ENCODE measurements at regions not wholly inside any gene's neighbourhood (a gene's known extent, or its start where the extent isn't known, plus 50 kb on each side); places are given as distances from the start of the nearest gene placed in this dataset.

DNA sequence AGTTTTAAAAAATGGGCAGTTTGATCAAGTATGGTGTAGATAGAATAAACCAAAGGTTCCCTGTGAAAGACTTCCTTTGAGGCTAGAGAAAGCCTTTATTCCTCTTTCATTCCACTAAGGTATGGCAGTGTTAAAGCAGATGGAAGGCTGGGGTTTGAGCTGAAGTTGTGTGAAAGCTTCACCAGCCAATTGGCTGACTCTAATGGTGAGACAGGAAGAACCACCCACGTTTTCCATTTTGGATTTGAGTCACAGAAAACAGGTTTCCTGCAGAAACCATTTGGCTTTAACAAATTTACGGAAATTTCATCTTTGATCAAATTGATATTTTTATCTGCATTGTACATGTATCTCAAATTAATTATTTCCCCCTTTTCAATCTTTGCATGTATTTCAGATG lies 455.0 kb downstream of the PCNX1 start:
- no peak for DNase-seq (ENCODE audit: low spot score)

DNA sequence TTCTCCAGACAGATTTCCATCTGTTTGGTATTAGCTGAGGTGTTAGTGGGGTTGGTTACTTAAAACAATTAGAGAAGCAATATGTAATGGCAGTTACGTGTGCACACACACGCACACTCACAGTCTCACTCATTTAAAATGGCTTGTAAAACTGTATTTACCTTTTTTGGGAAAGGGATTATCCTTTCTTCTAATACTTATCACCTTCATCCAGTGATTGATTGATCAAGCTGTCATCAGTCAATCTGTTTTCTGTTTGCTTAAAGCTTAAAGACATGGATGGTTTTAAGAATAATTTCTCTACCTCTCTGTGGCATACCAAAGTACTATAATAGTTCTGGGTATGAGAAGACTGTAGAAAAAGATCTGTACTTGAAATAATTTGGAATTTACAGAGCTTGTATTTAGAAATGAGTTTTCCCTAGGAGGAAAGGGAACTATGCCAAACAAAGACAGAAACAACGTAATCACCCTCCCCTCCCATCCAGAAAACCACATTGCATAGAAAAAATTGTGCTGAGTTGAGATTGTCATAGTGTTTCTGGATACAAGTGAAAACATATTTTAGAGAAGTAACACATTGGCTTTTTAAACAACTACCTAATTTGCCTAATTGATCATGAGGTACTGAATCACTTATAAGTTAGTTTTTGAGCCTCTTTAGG lies 455.8 kb downstream of the PCNX1 start:
- no peak for DNase-seq (ENCODE audit: low spot score)

DNA sequence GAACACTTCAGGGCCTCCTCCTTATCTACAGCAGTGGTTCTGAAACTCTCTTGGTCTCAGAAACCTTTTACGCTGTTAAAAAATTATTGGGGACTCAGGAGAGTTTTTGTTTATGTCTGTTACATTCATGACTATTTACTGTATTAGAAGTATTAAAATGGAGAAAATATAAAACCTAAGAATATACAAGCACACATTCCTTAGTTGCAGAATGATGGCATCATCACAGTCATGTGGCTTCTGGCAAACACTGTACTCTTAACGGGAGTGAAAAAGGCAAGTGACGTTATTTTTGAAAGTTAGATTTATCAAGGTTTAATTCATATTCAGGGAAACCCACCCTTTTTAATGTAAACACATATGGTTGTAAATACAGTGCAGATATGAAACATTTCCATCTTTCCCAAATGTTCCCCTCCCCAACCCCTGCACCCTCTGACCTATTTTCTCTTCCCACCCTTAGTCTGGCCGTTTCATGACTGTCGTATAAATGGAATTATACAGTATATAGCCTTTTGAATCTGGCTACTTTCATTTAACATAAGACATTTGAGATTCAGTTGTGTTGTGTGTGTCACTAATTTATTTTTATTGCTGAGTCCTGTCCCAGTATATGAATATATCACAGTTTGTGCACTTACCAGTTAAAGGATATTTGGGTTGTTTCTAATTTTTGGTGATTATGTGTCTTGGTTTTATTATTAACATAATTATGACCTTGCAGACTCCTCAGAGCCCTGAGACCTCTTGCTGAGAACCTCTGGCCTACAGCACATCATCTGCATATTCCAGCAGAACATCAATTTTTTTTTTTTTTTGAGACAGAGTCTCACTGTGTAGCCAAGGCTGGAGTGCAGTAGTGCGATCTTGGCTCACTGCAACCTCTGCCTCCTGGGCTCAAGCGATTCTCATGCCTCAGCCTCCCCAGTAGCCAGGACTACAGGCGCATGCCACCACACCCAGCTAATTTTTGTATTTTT lies 457.0 kb downstream of the PCNX1 start:
- DNase-seq (ENCODE audit: low spot score): no peak

DNA sequence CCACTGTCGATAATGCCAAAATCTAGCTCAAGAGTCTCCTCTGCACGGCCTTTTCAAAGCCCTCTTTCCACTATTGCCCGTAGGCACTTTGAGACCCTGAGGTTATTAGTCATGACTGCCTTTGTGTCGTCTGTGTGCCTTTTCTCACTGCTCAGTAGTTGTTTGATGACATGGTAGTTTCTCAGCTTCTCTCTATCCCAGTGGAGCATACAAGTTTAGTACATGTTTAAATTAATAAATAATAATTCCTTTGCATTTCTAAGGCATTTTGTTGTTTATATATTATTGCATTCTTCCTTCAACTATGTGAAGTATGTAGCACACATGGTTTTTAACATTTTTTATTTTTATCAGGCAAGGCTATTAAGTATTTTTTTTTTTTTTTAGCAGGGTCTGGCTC lies 458.1 kb downstream of the PCNX1 start:
- DNase-seq (ENCODE audit: low spot score): no peak

DNA sequence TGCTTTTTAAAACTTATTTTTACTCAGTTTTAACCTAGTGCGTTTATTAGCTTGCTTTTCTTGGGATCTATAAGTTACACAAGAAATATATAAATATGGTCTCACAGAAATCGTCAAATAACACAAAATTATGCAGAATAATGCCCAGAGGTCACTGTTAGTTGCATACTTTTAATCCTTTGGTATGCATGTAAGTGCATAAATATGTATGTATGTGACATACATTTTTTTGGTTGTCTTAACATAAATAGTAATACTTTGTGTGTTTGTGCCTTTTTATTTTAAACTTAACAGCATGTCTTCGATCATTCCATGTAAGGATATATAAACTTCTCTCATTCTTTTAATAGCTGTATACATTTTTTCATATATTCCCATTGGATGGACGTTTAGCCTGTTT lies 459.6 kb downstream of the PCNX1 start:
- DNase-seq (ENCODE audit: low spot score): no peak

DNA sequence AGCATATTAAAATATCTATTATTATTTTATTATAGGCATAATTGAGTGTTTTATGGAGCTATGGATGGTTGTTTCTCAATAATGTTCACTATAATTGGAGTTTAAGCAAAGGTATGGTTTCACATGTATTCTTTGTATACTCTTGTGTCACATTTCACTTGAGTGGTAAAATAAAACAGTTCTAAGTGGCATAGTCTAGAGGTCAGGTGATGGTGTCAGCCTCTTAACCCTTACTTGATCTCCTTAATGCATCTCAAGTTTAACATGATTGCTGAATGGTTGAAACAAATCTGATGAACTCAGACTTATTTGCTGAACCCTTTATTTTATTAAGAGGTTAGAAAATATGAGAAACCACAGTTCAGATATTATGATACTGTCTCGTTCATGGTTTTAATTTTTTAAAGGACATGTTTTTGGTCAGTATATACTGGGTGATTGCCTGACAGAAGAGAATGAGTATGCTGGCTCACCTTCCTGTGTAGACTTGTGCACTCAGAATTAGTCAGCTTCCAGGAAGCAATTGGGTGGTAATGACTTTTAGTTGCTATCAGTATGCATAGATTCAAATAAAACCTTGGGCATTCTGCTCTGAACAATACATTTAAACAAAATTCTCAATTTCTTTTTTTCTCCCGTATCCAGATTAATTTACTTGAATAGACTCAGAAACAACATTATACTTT lies 464.6 kb downstream of the PCNX1 start:
- no peak for DNase-seq (ENCODE audit: low spot score)

DNA sequence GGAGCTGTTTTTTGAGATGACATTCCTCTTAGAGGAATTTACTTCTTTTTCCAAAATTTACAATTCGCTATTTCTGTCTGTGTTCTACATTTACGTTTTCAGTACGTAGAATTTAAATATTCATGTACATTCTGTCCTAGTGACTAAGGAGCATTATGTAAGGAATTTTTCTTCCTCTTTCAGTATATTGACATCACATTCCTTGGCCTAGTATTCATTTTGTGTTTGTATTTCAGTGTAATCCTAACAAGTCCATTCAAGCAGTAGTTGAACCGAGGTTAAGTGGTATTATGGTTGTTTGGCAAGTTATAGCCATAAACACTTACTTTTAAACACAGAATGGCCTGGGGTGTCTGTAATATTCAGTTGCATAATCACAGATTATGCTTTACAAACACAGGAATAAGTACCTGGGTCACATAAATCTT lies 465.2 kb downstream of the PCNX1 start:
- no peak for DNase-seq (ENCODE audit: low spot score)

DNA sequence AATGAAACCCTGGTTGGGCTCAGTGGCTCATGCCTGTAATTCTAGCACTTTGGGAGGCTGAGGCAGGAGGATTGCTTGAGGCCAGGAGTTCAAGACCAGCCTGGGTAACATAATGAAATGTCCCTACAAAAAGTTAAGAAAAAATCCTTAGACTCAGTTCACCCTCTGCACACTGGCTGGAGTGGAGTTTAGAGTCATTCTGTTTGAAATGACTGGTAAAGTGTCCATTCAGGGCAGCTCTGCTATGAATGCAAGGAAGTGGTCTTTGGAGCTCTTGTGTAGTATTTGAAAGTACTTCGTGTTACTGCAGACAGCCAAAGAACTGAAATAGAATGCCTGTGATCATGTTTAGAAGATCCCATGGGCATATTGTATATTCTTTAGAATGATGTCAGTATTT lies 466.5 kb downstream of the PCNX1 start:
- DNase-seq (ENCODE audit: low spot score): no peak

DNA sequence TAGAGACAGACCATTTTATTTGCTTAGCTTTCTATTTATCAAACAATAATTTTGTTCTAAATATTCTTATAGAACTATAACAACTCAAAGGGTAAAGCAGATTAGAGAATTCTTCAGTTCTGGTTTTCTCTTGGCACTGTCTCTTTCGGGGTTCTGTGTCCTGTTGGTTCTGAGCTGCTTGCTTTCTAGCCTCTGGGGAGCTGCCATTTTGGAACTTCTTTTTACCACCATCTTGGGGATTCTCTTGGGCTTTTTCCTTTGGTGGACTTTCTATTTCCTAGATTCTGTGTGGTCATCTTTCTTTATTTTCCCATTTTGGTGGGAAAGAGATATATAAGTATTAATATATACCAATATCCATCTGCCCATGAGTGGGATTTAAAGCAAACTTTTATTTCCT lies 467.7 kb downstream of the PCNX1 start:
- no peak for DNase-seq (ENCODE audit: low spot score)

DNA sequence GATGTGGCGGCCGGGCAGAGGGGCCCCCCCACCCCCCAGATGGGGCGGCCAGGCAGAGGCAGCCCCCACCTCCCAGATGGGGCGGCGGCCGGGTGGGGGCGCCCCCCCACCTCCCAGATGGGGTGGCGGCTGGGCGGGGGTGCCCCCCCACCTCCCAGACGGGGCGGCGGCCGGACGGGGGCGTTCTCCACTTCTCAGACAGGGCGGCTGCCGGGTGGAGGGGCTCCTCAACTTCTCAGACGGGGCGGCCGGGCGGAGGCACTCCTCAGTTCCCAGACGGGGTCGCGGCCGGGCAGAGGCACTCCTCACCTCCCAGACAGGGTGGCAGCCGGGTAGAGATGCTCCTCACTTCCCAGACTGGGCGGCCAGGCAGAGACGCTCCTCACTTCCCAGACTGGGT lies 469.8 kb downstream of the PCNX1 start:
- DNase-seq (ENCODE audit: low spot score): no peak

DNA sequence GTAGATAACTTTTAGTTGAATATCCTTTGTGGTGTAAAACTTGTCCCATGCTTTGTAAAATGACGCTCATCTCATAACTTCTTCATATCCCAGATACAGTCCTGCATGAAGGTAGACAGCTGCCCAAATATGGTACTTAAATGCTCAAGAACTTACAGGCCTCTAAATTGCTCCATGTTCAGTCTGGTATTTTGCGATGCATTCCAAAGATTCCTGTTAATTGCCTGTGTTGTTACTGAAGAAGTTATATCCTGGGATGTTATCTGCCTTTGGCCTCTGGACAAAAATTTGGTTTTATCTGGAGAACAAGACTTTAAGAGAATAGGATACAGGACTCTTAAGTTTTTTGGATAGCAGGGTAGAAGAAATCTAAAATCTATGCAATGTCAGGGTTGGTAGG lies 473.0 kb downstream of the PCNX1 start:
- no peak for DNase-seq (ENCODE audit: low spot score)

DNA sequence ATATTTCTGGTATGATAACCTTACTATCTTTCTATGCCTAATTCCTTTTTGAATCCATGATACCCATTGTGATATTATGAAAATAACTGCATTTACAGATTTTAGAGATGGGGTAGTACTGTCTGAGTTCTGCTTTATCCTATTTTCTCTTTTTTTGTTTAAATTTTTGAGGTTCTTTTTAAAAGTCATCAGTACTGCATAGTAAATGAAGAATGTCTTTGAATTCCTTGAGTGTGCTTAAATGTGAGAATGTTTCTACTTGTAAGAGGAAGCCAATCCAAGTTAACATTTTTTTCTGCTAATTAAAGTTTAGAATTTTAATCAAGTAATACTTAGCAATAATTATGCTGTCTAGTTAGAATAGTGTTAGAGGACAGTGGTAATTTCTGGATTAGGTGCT lies 474.6 kb downstream of the PCNX1 start:
- no peak for DNase-seq (ENCODE audit: low spot score)

DNA sequence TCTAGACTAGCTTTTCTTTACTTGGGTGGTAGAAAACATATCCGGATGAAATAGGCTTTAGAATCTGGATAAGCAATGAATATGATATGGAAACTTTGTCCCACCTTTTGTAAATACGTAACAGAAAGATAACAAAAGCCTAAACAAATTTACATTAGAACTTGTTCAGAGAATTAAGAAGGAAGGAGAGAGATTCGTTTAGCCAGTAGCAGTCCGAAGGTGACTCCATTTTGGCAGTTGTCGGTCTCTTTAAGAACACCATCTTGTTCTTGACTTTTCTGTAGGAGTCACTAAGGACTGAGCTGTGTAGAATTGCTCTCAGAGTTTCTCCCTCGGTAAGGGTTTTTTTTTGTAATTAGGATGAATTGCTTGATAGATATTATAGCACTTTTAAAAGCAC lies 475.1 kb downstream of the PCNX1 start:
- no peak for DNase-seq (ENCODE audit: low spot score)

DNA sequence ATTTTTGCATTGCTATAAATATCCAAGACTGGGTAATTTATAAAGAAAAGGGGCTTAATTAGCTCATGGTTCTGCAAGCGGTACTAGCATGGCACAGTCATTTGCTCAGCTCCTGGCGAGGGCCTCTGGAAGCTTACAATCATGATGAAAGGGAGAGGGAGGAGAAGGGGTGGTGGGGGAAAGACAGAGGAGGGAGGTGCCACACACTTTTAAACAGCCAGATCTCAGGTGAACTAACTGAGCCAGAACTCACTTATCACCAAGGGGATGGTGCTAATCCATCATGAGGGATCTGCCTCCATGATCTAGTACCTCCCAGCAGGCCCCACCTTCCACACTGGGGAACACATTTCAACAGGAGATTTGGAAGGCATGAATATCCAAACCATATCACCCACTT lies 476.3 kb downstream of the PCNX1 start:
- DNase-seq (ENCODE audit: low spot score): no peak

DNA sequence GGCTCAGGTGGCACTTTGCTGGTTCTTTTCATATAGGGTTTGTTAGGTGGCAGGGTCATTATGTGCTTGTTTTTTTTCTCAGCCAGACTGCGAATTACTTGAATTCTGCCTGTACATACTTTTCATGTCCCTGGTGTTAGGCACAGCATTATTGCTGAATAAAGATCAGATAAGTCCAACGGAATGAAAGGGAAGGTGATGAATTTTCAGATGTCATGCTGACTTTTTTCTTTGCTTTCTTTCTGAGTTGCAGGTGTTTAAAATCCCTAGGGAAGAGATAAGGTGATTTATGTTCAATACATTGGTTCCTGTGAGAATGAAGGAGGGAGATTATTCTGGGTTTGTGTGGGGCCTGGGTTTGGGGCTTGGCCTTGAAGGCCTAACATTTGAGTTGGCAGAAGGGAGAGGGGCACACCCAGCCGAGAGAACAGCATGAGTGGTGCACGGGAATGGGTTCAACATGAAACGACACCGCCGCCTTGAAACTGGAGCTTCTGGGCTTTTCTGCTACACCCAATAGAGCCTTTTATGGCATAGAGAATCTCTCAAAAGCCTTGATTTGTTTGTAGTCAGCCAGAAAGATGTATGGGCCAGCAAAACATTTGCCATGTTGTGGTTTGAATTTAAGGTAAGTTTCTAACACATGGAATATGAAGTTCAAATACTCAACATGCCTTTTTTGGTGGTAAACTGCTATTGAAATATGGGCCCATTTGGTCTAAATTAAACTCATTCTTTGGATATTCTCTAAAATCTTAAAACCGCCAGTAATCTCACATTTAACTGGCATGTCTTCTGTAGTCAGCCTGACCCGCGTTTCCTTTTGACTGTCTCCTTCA lies 477.0 kb downstream of the PCNX1 start:
- no peak for DNase-seq (ENCODE audit: low spot score)

DNA sequence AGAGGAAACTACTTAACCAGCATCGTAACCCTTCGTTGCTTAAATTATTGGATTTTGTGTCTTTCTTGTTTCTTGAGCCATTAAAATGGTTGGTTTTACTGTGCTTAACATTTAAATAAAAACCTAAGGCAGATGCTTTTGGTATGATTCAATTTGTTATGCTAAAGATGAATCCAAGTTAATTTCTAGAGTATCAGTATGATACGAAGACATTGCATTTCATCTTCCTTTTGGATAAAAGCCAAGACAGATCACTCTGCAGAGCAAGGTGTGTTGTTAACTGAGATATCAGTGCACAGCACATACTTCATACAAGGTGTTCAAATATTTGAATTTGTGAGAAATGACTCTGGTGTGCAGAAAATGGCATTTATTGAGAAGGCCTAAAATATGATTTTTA lies 480.5 kb downstream of the PCNX1 start:
- DNase-seq (ENCODE audit: low spot score): no peak

DNA sequence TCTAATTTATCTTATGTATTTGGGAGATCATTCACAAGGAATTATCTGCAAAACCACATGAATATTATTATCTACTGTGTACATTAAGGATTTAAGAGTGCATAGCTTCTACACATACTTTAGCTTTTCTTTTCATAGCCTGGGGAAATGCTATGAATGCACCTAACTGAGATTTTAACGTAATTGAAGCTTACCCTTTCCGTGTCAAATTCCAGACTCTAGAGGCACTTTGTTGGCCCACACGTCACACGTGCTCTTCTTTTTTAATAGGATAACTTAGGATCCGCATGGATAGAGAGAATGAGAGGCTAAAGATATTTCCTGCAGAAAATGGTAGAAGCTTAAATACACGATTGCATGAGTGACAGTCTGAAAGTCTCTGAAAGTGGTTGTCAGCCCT lies 481.1 kb downstream of the PCNX1 start:
- no peak for DNase-seq (ENCODE audit: low spot score)

DNA sequence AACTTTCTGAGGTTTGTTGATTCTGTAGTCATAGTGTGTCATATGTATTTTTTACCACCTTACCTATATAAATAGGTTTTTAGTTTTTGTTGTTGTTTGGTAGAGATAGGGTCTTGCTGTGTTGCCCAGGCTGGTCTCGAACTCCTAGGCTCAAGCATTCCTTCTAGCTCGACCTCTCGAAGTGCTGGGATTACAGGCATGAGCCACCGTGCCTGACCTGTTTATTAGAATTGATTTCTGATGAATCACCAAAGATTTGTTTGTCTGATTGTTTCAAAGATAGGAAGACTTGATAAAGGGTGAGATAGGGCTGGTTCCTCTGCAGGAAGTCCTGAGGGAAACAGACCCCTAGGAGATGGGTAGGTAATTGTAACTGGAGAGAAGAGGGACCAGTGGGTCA lies 481.6 kb downstream of the PCNX1 start:
- no peak for DNase-seq (ENCODE audit: low spot score)

DNA sequence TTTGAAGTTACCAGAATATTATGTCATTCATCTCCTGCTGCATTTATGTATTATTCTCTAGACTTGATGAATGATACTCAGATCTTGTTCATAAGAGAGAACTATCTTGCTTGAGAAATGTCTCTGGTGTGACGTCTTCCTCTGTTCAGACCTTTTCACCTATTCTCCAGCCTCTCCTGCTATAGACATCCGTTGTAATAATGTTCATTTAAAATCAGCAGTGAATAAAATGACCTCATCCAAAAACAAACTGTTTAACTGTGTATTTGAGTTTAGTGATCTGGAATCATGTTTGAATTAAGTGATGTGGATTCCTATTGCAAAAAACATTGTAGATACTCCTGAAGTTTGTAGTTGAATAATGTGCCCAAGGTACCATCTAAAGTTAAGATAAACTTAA lies 487.1 kb downstream of the PCNX1 start:
- DNase-seq (ENCODE audit: low spot score): no peak

DNA sequence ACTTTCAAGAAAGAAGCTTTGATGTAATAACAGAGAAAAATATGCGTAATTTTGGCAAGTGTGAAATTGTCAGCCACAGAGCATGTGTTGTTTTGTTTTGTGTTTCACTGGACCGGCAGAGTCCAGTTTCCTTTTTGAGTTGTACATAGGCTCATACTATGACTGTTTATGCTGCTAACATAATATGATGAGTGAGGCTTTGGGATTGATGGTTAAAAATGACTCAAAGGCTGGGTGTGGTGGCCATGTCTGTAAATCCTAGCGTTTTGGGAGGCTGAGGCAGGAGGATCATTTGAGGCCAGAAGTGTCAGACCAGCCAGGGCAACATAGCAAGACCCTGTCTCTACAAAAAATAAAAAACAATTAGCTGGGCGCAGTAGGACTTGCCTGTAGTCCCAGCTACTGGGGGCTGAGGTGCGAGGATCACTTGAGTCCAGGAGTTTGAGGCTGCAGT lies 487.9 kb downstream of the PCNX1 start:
- DNase-seq (ENCODE audit: low spot score): no peak

DNA sequence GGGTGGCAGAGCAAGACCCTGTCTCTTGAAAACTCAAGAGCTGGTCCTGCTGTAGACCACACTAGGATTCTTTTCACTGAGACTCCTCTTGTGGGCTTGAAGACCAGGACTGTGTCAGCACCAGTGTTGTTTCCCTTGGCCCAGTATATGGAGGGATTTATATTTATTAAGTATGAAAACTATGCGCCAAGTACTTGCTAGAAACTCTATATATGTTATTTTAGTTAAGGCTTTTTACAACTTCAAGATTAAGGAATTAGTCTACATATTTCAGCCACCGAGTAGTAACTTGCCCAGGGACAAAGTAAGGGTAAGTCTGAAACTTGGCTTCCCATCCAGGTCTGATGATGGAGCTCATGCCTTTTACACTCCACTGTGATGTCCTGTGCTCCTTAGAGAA lies 488.4 kb downstream of the PCNX1 start:
- DNase-seq (ENCODE audit: low spot score): no peak
